ENCODE measurements at regions not wholly inside any gene's neighbourhood (a gene's known extent, or its start where the extent isn't known, plus 50 kb on each side); places are given as distances from the start of the nearest gene placed in this dataset.

DNA sequence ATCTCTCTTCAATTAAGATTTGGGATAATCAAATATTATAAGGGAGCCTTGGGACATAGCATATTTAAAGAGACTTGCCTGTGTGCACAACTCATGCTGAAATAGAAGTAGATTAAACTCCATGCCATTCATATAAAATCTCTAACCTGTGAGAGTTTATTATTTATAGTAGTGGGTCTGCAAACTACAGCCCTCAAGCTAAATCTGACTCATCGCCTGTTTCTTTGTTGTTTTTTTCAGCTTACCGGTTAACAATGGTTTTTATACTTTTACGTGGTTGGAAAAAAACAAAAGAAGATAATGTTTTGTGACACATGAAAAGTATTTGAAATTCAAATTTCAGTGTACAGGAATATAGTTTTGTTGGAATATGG lies 61.9 kb upstream of the GHR start:
- DNase-seq = no peak

DNA sequence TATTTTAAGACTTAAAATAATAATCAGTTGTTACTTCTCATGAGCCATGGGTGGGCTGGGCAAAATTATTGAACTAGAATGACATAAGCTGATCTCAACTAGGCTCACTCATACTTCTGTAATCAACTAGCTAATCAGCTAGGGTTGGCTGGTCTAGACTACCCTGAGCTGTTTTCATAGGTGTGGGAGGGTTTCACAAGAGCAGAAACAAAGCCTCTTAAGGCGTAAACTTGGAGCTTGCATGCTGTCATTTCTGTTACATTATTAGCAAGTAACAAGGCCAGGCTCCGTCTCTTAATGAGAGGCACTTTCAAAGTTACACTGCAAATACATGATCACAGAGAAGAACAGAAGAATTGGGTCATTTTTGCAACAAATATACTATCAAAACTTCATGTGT lies 57.2 kb upstream of the GHR start:
- no peak for DNase-seq
